ENCODE measurements at regions not wholly inside any gene's neighbourhood (a gene's known extent, or its start where the extent isn't known, plus 50 kb on each side); places are given as distances from the start of the nearest gene placed in this dataset.

- H3K4me3 ChIP-seq (ENCODE audit: low read length) = no peak overlapping the region
- H3K9me3 ChIP-seq (replicated peaks; ENCODE audit: low read length) = no peaks in the 10 kb centered on the region
- no peak overlapping the region for H3K4me2 ChIP-seq (ENCODE audit: low read length)
- no peaks in the 10 kb centered on the region for H3K36me3 ChIP-seq (ENCODE audit: insufficient read depth, low read length)
- no peak overlapping the region for H3K9ac ChIP-seq (ENCODE audit: low read depth, low read length)
- H3K27me3 ChIP-seq (ENCODE audit: control insufficient read depth, insufficient read depth, low read length) = peaks cover 64% of the 10 kb centered on the region
- no peaks in the 10 kb centered on the region for H3K4me1 ChIP-seq (ENCODE audit: control insufficient read depth, insufficient read depth, low read length)
These were observed 67.8 kb upstream of the PCBD1 start for GRCh38 chr10:70956029-70956759.

GRCh38 chr10:70958396-70958795 is 70.0 kb upstream of the PCBD1 start:
- Histone ChIP-seq H3K27me3 (ENCODE audit: control insufficient read depth, insufficient read depth, low read length) (peaks cover 49% of the 10 kb centered on the region), H3K9me3 (replicated peaks; ENCODE audit: low read length) (no peaks in the 10 kb centered on the region), H3K9ac (ENCODE audit: low read depth, low read length) (no peak overlapping the region), H3K4me3 (ENCODE audit: low read length) (no peak overlapping the region), H3K4me2 (ENCODE audit: low read length) (no peak overlapping the region), H3K36me3 (ENCODE audit: insufficient read depth, low read length) (no peaks in the 10 kb centered on the region), H3K4me1 (ENCODE audit: control insufficient read depth, insufficient read depth, low read length) (no peaks in the 10 kb centered on the region)

- Histone ChIP-seq H3K9me3 (replicated peaks; ENCODE audit: low read length) (no peaks in the 10 kb centered on the region), H3K27me3 (ENCODE audit: control insufficient read depth, insufficient read depth, low read length) (peaks cover 46% of the 10 kb centered on the region), H3K4me3 (ENCODE audit: low read length) (no peak overlapping the region), H3K4me2 (ENCODE audit: low read length) (no peak overlapping the region), H3K4me1 (ENCODE audit: control insufficient read depth, insufficient read depth, low read length) (no peaks in the 10 kb centered on the region), H3K36me3 (ENCODE audit: insufficient read depth, low read length) (no peaks in the 10 kb centered on the region), H3K9ac (ENCODE audit: low read depth, low read length) (no peak overlapping the region)
These were observed 72.0 kb upstream of the PCBD1 start for GRCh38 chr10:70960316-70960715.

- no peak overlapping the region for H3K4me3 ChIP-seq (ENCODE audit: low read length)
- H3K27me3 ChIP-seq (ENCODE audit: control insufficient read depth, insufficient read depth, low read length) = peaks cover 46% of the 10 kb centered on the region
- H3K4me2 ChIP-seq (ENCODE audit: low read length) = no peak overlapping the region
- H3K4me1 ChIP-seq (ENCODE audit: control insufficient read depth, insufficient read depth, low read length) = no peaks in the 10 kb centered on the region
- H3K36me3 ChIP-seq (ENCODE audit: insufficient read depth, low read length) = no peaks in the 10 kb centered on the region
- no peak overlapping the region for H3K9ac ChIP-seq (ENCODE audit: low read depth, low read length)
- no peaks in the 10 kb centered on the region for H3K9me3 ChIP-seq (replicated peaks; ENCODE audit: low read length)
These were observed 72.6 kb upstream of the PCBD1 start for GRCh38 chr10:70960783-70961570.

- Histone ChIP-seq H3K4me3 (ENCODE audit: low read length) (no peak overlapping the region), H3K4me2 (ENCODE audit: low read length) (no peak overlapping the region), H3K9ac (ENCODE audit: low read depth, low read length) (no peak overlapping the region), H3K27me3 (ENCODE audit: control insufficient read depth, insufficient read depth, low read length) (peaks cover 37% of the 10 kb centered on the region), H3K36me3 (ENCODE audit: insufficient read depth, low read length) (no peaks in the 10 kb centered on the region), H3K4me1 (ENCODE audit: control insufficient read depth, insufficient read depth, low read length) (no peaks in the 10 kb centered on the region), H3K9me3 (replicated peaks; ENCODE audit: low read length) (no peaks in the 10 kb centered on the region)
These were observed 74.3 kb upstream of the PCBD1 start for GRCh38 chr10:70962686-70963085.

- no peak overlapping the region for H3K4me2 ChIP-seq (ENCODE audit: low read length)
- H3K9me3 ChIP-seq (replicated peaks; ENCODE audit: low read length) = no peaks in the 10 kb centered on the region
- no peaks in the 10 kb centered on the region for H3K36me3 ChIP-seq (ENCODE audit: insufficient read depth, low read length)
- no peak overlapping the region for H3K4me3 ChIP-seq (ENCODE audit: low read length)
- no peaks in the 10 kb centered on the region for H3K4me1 ChIP-seq (ENCODE audit: control insufficient read depth, insufficient read depth, low read length)
- peaks cover 42% of the 10 kb centered on the region for H3K27me3 ChIP-seq (ENCODE audit: control insufficient read depth, insufficient read depth, low read length)
- no peak overlapping the region for H3K9ac ChIP-seq (ENCODE audit: low read depth, low read length)
These were observed 74.9 kb upstream of the PCBD1 start for GRCh38 chr10:70963271-70963670.

GRCh38 chr10:70964245-70964644 is 75.9 kb upstream of the PCBD1 start:
- peaks cover 51% of the 10 kb centered on the region for H3K27me3 ChIP-seq (ENCODE audit: control insufficient read depth, insufficient read depth, low read length)
- no peak overlapping the region for H3K4me3 ChIP-seq (ENCODE audit: low read length)
- no peak overlapping the region for H3K4me2 ChIP-seq (ENCODE audit: low read length)
- H3K9me3 ChIP-seq (replicated peaks; ENCODE audit: low read length) = no peaks in the 10 kb centered on the region
- no peaks in the 10 kb centered on the region for H3K4me1 ChIP-seq (ENCODE audit: control insufficient read depth, insufficient read depth, low read length)
- no peak overlapping the region for H3K9ac ChIP-seq (ENCODE audit: low read depth, low read length)
- H3K36me3 ChIP-seq (ENCODE audit: insufficient read depth, low read length) = no peaks in the 10 kb centered on the region

- Histone ChIP-seq H3K9me3 (replicated peaks; ENCODE audit: low read length) (no peaks in the 10 kb centered on the region), H3K4me2 (ENCODE audit: low read length) (no peak overlapping the region), H3K4me1 (ENCODE audit: control insufficient read depth, insufficient read depth, low read length) (no peaks in the 10 kb centered on the region), H3K36me3 (ENCODE audit: insufficient read depth, low read length) (no peaks in the 10 kb centered on the region), H3K4me3 (ENCODE audit: low read length) (no peak overlapping the region), H3K27me3 (ENCODE audit: control insufficient read depth, insufficient read depth, low read length) (peaks cover 51% of the 10 kb centered on the region), H3K9ac (ENCODE audit: low read depth, low read length) (no peak overlapping the region)
These were observed 76.5 kb upstream of the PCBD1 start for GRCh38 chr10:70964881-70965280.

GRCh38 chr10:70965566-70965965 is 77.2 kb upstream of the PCBD1 start:
- no peaks in the 10 kb centered on the region for H3K36me3 ChIP-seq (ENCODE audit: insufficient read depth, low read length)
- H3K27me3 ChIP-seq (ENCODE audit: control insufficient read depth, insufficient read depth, low read length) = peaks cover 58% of the 10 kb centered on the region
- no peak overlapping the region for H3K4me2 ChIP-seq (ENCODE audit: low read length)
- no peak overlapping the region for H3K9ac ChIP-seq (ENCODE audit: low read depth, low read length)
- no peaks in the 10 kb centered on the region for H3K9me3 ChIP-seq (replicated peaks; ENCODE audit: low read length)
- H3K4me3 ChIP-seq (ENCODE audit: low read length) = no peak overlapping the region
- H3K4me1 ChIP-seq (ENCODE audit: control insufficient read depth, insufficient read depth, low read length) = no peaks in the 10 kb centered on the region

GRCh38 chr10:70966646-70967553 is 78.5 kb upstream of the PCBD1 start:
- H3K4me3 ChIP-seq (ENCODE audit: low read length) = no peak overlapping the region
- H3K27me3 ChIP-seq (ENCODE audit: control insufficient read depth, insufficient read depth, low read length) = peaks cover 68% of the 10 kb centered on the region
- no peaks in the 10 kb centered on the region for H3K36me3 ChIP-seq (ENCODE audit: insufficient read depth, low read length)
- no peaks in the 10 kb centered on the region for H3K9me3 ChIP-seq (replicated peaks; ENCODE audit: low read length)
- H3K4me2 ChIP-seq (ENCODE audit: low read length) = no peak overlapping the region
- no peaks in the 10 kb centered on the region for H3K4me1 ChIP-seq (ENCODE audit: control insufficient read depth, insufficient read depth, low read length)
- H3K9ac ChIP-seq (ENCODE audit: low read depth, low read length) = no peak overlapping the region
